Lower lobe of right lung (tissue), 2 donors: ENCODE measurements at regions not wholly inside any gene's neighbourhood (a gene's known extent, or its start where the extent isn't known, plus 50 kb on each side); places are given as distances from the start of the nearest gene placed in this dataset.
A peak's percentile ranks its signal among the peaks of the same experiment; 100 is the strongest.

Source experiments
- ATAC-seq, 2 donors: fragments of 200-7000 bp; cut with Tn5 transposase; one replicate each; pipeline ENCODE4 v1.9.1; 2020 to 2022; ENCODE audit warnings: mild to moderate bottlenecking in 2 of 2, moderate library complexity in 2 of 2
- DNase-seq: peaks from one replicate; pipeline ENCODE4 v3.0.0-alpha.2; 2020
- H3K27ac ChIP-seq: fragments of 200-600 bp; one replicate; pipeline ENCODE4 v1.8.0; 2022
- H3K27me3 ChIP-seq: fragments of 200-600 bp; one replicate; pipeline ENCODE4 v1.8.0; 2022; ENCODE audit warnings: low read depth
- H3K36me3 ChIP-seq: fragments of 200-600 bp; one replicate; pipeline ENCODE4 v1.8.0; 2022; ENCODE audit warnings: mild to moderate bottlenecking
- H3K4me1 ChIP-seq: fragments of 200-600 bp; one replicate; pipeline ENCODE4 v1.8.0; 2022
- H3K4me3 ChIP-seq: fragments of 200-600 bp; one replicate; pipeline ENCODE4 v1.8.0; 2022; ENCODE audit warnings: mild to moderate bottlenecking
- H3K9me3 ChIP-seq: fragments of 200-600 bp; one replicate; pipeline ENCODE4 v1.8.0; 2022
- intact Hi-C: fragments of 100-400 bp; cut with DNase I; formaldehyde crosslinking; loops from one replicate; pipeline ENCODE4 v1.11.0; 2022
- TF ChIP-seq, protein P1 (sequence below): fragments of 200-600 bp; IDR thresholded peaks from one replicate; pipeline ENCODE4 v1.8.0; 2022; ENCODE audit warnings: antibody characterized with exemption, mild to moderate bottlenecking
- donor health status: DM: no; HTN: yes; CAD: no; lungs with severe emphysema.

DNA sequence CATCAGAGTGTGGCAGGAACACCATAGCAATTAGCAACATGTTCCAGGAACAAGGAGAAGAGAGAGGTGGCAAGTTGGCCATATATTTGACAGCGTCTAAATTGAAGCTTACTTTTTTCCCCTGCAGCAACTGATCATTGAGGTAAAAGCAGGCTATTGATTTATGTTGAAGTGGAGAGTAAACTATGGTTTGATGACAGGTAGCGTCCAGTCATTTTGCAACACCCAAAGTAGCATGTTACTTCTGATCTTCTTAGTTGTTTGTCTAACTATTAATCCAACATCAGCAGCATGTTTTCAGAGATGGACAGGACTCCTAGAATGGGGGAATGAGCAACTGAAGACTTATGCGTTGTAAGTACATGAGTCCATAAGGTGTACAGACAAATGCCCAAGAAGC, 225.8 kb downstream of the ZPLD1 start:
- TF ChIP-seq, protein P1, sequence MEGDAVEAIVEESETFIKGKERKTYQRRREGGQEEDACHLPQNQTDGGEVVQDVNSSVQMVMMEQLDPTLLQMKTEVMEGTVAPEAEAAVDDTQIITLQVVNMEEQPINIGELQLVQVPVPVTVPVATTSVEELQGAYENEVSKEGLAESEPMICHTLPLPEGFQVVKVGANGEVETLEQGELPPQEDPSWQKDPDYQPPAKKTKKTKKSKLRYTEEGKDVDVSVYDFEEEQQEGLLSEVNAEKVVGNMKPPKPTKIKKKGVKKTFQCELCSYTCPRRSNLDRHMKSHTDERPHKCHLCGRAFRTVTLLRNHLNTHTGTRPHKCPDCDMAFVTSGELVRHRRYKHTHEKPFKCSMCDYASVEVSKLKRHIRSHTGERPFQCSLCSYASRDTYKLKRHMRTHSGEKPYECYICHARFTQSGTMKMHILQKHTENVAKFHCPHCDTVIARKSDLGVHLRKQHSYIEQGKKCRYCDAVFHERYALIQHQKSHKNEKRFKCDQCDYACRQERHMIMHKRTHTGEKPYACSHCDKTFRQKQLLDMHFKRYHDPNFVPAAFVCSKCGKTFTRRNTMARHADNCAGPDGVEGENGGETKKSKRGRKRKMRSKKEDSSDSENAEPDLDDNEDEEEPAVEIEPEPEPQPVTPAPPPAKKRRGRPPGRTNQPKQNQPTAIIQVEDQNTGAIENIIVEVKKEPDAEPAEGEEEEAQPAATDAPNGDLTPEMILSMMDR = no peak
- ATAC-seq (no peak), DNase-seq (no peak)
- H3K36me3 ChIP-seq = no peaks in the 10 kb centered on the region
- intact Hi-C loops = no loop called here
- H3K4me3 ChIP-seq = no peak overlapping the region
- no peaks in the 10 kb centered on the region for H3K27me3 ChIP-seq
- H3K4me1 ChIP-seq = no peaks in the 10 kb centered on the region
- H3K9me3 ChIP-seq = no peaks in the 10 kb centered on the region
- no peak overlapping the region for H3K27ac ChIP-seq

DNA sequence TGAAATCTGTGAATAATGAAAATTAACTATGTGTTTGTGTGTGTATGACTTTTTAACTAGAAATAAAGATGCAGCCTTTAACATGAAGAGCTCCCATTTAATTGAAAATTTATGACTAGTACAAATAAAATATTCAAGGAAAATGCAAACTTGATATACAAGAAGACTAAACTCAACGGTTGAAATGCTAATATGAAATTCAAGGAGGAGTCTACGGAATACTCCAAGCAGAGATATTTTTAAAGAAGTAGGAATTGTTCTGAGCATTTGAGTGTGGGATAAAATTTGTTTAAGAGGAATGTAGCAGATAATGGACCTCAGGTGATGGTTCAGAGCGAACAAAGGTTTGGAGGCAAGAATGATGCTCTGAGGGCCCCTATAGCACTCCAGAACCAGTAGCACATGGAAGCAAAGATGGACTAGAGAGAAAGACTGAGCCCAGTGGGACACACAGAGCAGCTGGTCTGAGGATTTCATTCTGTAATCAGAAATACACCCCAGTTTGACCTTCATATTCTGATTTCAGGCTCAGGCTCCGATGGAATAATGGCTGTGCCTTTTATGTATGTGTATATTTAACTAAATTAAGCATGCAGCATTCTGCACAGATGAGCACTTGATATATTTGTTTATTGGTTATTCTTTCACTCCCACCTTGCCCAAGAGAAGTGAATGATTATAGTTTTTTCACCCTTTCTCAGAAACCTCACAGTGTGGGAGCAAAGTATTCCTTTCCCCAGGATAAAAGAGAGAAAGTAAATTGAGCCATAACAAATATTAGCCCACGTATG, 227.1 kb downstream of the ZPLD1 start:
- Histone ChIP-seq H3K4me1 (no peaks in the 10 kb centered on the region), H3K4me3 (no peak overlapping the region), H3K36me3 (no peaks in the 10 kb centered on the region), H3K27me3 (no peaks in the 10 kb centered on the region), H3K27ac (no peak overlapping the region), H3K9me3 (no peaks in the 10 kb centered on the region)
- intact Hi-C loops = no loop called here
- DNase-seq (no peak), ATAC-seq (no peak)
- TF ChIP-seq, protein P1 = no peak

DNA sequence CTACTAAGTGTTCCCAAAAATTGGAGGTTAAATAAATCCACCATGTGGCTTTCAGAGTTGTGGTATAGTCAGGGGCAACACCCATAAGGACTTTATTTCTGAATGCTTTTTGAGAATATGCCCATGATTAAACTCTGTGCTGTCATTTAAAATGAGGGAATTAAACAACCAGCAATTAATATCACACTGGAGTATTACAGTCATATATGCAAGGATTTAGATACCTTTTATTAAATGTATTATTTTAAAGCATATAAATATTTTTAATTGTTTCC, 227.6 kb downstream of the ZPLD1 start:
- ATAC-seq = no peak
- no peak overlapping the region for H3K27ac ChIP-seq

DNA sequence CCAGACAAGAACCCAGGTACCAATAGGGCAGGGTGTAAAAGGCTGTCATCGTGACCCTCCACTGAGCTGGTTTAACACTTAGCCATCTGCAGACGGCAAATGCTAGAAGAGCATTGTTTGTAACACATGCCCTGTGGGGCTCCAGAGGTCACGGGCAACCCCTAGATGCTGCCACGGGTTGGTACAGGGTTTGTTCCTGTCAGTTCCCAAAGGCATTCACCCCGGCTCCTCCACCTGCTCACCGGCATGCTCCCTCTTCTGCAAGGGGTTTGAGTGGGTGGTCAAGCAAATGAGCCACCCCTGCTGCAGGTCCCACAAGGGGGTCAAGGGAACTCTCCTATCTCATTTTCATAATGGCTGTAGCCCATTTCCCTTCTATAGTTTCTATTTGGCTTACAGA, 229.3 kb downstream of the ZPLD1 start:
- Histone ChIP-seq H3K27me3 (no peaks in the 10 kb centered on the region), H3K4me3 (no peak overlapping the region), H3K36me3 (no peaks in the 10 kb centered on the region), H3K27ac (no peak overlapping the region), H3K4me1 (no peaks in the 10 kb centered on the region), H3K9me3 (no peaks in the 10 kb centered on the region)
- peak; percentile 29 for DNase-seq
- TF ChIP-seq, protein P1 = no peak
- no peak for ATAC-seq
- intact Hi-C loops = no loop called here

More for the DNA sequence above, 227.6 kb downstream of the ZPLD1 start:
- no peak for DNase-seq
- no peaks in the 10 kb centered on the region for H3K27me3 ChIP-seq
- TF ChIP-seq, protein P1 = no peak
- H3K36me3 ChIP-seq = no peaks in the 10 kb centered on the region
- intact Hi-C loops = no loop called here
- no peak overlapping the region for H3K4me3 ChIP-seq
- no peaks in the 10 kb centered on the region for H3K9me3 ChIP-seq
- H3K4me1 ChIP-seq = no peaks in the 10 kb centered on the region

DNA sequence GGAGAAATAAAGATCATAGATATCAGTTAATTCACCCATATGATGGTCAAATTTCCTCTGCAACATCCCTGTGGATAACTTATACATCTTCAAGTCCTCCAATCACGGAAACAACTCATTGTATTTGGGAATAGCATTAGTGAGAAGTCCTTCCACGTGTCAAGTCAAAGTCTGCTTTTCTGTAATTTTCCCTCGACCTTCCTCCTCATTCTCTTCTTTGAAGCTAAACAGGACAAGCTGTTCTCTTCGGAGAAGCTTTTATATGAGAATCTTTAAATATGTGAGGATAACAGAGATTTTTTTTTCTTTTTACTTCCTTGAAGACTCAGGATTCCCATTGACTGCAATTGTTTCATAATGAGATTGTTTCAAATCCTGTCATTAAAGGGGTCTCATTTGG, 230.4 kb downstream of the ZPLD1 start:
- H3K36me3 ChIP-seq = no peaks in the 10 kb centered on the region
- TF ChIP-seq, protein P1 = no peak
- H3K4me1 ChIP-seq = no peaks in the 10 kb centered on the region
- intact Hi-C loops = no loop called here
- ATAC-seq (no peak), DNase-seq (no peak)
- no peak overlapping the region for H3K4me3 ChIP-seq
- H3K27me3 ChIP-seq = no peaks in the 10 kb centered on the region
- H3K9me3 ChIP-seq = no peaks in the 10 kb centered on the region
- no peak overlapping the region for H3K27ac ChIP-seq
